Upper lobe of left lung (tissue), 6 donors: ENCODE measurements at regions not wholly inside any gene's neighbourhood (a gene's known extent, or its start where the extent isn't known, plus 50 kb on each side); places are given as distances from the start of the nearest gene placed in this dataset.
"Not testable (repeated sequence)": the region's sequence is repeated elsewhere in the genome, so short reads cannot be mapped to it uniquely, and the experiment has no call there.

Experiments
- ATAC-seq, 2 donors: fragments of 200-7000 bp; cut with Tn5 transposase; one replicate each; pipeline ENCODE4 v1.9.1; 2022; ENCODE audit warnings: mild to moderate bottlenecking in 2 of 2, moderate library complexity in 2 of 2; ENCODE audit not compliant: low FRiP score in 2 of 2
- DNase-seq, 2 donors: peaks; one replicate each; pipeline ENCODE4 v3.0.0-alpha.2; 2019 to 2020
- H3K27ac ChIP-seq, 4 donors: fragments of 200-600 bp; sonication (generic); one replicate each; pipeline ENCODE4 v1.5.1; 2016 to 2019
- H3K27me3 ChIP-seq, 4 donors: fragments of 200-600 bp; sonication (generic); one replicate each; pipeline ENCODE4 v1.5.1; 2017 to 2019
- H3K36me3 ChIP-seq, 4 donors: fragments of 200-600 bp; sonication (generic); one replicate each; pipeline ENCODE4 v1.5.1; 2016 to 2019
- H3K4me1 ChIP-seq, 4 donors: fragments of 200-600 bp; sonication (generic); one replicate each; pipeline ENCODE4 v1.5.1; 2018 to 2019
- H3K4me3 ChIP-seq, 4 donors: fragments of 200-600 bp; sonication (generic); one replicate each; pipeline ENCODE4 v1.5.1; 2017 to 2019; ENCODE audit warnings: mild to moderate bottlenecking in 2 of 4, moderate library complexity in 1 of 4
- H3K9me3 ChIP-seq, 4 donors: fragments of 200-600 bp; sonication (generic); one replicate each; pipeline ENCODE4 v1.5.1; 2018 to 2019
- EP300 ChIP-seq, 4 donors: sonication (generic); formaldehyde crosslinking; IDR thresholded peaks; one replicate each; pipeline ENCODE4 v1.5.1; 2017; ENCODE audit warnings: antibody characterized with exemption in 4 of 4, control low read depth in 2 of 4
- POLR2A ChIP-seq, 4 donors: fragments of 450-650 bp; IDR thresholded peaks; one replicate each; pipeline ENCODE4 v1.5.1; 2016 to 2017; ENCODE audit warnings: antibody characterized with exemption in 4 of 4, mild to moderate bottlenecking in 2 of 4
- POLR2AphosphoS5 ChIP-seq, 2 donors: sonication (generic); formaldehyde crosslinking; IDR thresholded peaks; one replicate each; pipeline ENCODE4 v1.5.1; 2017; ENCODE audit warnings: antibody characterized with exemption in 2 of 2
- WGBS, 2 donors: methylation state at CpG; one replicate each; pipeline ENCODE4 v1.1.5; 2017 to 2018; 5-methylcytosine and 5-hydroxymethylcytosine counted together
- TF ChIP-seq, protein P1 (sequence below), 6 experiments: fragments of 450-650 bp in 4 of 6; fragments of 200-600 bp in 2 of 6; sonication (generic) in 2 of 6; IDR thresholded peaks; one replicate each; pipeline ENCODE4 v1.5.1; 2016 to 2019; ENCODE audit warnings: antibody characterized with exemption in 6 of 6
- donor health status: DM: no; HTN: no; CAD: no; lungs with moderate emphysema.
- donor health status: DM: no; HTN: yes; CAD: no; lungs with severe emphysema.

- TF ChIP-seq EP300 (IDR thresholded peaks at IDR 0.05) (no peak), POLR2AphosphoS5 (IDR thresholded peaks at IDR 0.05) (no peak)
- Histone ChIP-seq H3K36me3 (no peaks in the 10 kb centered on the region), H3K9me3 (no peaks in the 10 kb centered on the region), H3K27ac (no peak overlapping the region), H3K4me1 (no peaks in the 10 kb centered on the region), H3K27me3 (no peaks in the 10 kb centered on the region), H3K4me3 (no peak overlapping the region)
- WGBS, 2 donors, result 57 to 62% methylated on average over 3 of the region's 3 CpGs
- no peak for ATAC-seq
- no peak for DNase-seq
Measured at GRCh38 chr4:169840554-169840953, 82.8 kb upstream of the HPF1 start.

GRCh38 chr4:169828329-169828728, 70.6 kb upstream of the HPF1 start:
- WGBS, 2 donors, result 92 to 96% methylated on average over 5 of the region's 29 CpGs
- H3K9me3 ChIP-seq, H3K4me3 ChIP-seq, H3K4me1 ChIP-seq, H3K36me3 ChIP-seq, ATAC-seq, H3K27me3 ChIP-seq, H3K27ac ChIP-seq: not testable (repeated sequence)
- DNase-seq, result peak in 1 of 2 donors; percentile 57

DNA sequence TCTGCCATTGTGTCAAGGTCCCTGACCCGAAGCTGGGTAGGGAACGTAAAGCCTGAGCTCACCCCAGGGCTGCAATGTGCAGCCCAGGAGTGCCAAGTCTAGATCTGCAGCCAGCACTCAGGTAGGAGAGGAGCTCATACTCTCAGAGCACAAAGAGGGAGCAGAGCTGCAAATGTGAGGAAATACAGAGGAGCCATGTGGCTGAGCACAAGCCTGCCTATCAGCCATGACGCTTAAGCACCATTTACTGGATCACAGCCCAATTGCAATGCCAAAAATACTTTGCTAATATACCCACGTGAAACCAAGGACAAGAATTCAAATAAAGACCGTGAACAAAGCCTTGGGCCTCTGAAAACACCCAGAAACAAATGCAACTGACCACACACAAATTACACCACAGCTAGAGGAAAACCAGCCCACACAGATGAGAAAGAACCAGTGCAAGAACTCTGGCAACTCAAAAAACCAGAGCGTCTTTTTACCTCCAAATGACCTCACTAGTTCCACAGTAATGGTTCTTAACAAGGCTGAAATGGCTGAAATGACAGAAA, 69.0 kb upstream of the HPF1 start:
- H3K4me3 ChIP-seq, result no peak overlapping the region
- no peaks in the 10 kb centered on the region for H3K4me1 ChIP-seq
- no peaks in the 10 kb centered on the region for H3K27me3 ChIP-seq
- no peak for DNase-seq
- no peak overlapping the region for H3K27ac ChIP-seq
- TF ChIP-seq, protein P1, sequence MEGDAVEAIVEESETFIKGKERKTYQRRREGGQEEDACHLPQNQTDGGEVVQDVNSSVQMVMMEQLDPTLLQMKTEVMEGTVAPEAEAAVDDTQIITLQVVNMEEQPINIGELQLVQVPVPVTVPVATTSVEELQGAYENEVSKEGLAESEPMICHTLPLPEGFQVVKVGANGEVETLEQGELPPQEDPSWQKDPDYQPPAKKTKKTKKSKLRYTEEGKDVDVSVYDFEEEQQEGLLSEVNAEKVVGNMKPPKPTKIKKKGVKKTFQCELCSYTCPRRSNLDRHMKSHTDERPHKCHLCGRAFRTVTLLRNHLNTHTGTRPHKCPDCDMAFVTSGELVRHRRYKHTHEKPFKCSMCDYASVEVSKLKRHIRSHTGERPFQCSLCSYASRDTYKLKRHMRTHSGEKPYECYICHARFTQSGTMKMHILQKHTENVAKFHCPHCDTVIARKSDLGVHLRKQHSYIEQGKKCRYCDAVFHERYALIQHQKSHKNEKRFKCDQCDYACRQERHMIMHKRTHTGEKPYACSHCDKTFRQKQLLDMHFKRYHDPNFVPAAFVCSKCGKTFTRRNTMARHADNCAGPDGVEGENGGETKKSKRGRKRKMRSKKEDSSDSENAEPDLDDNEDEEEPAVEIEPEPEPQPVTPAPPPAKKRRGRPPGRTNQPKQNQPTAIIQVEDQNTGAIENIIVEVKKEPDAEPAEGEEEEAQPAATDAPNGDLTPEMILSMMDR (IDR thresholded peaks at IDR 0.05), result no peak
- TF ChIP-seq POLR2AphosphoS5 (IDR thresholded peaks at IDR 0.05) (no peak), EP300 (IDR thresholded peaks at IDR 0.05) (no peak), POLR2A (IDR thresholded peaks at IDR 0.05) (no peak)
- no peaks in the 10 kb centered on the region for H3K36me3 ChIP-seq
- no peak for ATAC-seq
- 60 to 61% methylated on average over 4 to 6 of the region's 6 CpGs for WGBS, 2 donors
- H3K9me3 ChIP-seq, result peaks cover 0 to 4% (median 0%) of the 10 kb centered on the region in 4 donors

DNA sequence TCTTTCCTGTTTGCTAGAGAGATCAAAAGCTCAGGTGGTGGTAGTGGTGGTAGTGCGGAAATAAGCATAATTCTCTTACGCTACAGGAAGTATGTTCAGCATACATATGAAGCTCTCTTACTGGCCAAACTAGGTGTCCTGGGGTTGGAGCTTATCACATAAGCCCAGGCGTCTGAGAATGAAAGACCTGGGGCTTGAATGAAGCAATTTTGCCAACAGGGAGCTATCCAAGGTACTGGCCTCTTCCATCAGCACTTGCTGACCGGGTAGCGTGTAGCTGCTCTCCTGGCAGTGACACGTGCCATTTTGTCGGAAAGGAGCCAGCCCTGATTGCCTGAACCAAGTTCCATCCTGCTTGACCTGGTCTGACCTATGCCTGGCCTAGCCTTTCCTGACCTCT, 65.9 kb upstream of the HPF1 start:
- no peak overlapping the region for H3K4me3 ChIP-seq
- peak in 1 of 2 donors; percentile 51 for ATAC-seq
- H3K9me3 ChIP-seq, result peaks cover 0 to 4% (median 0%) of the 10 kb centered on the region in 4 donors
- no peaks in the 10 kb centered on the region for H3K4me1 ChIP-seq
- 17 to 23% methylated on average over 5 to 7 of the region's 7 CpGs for WGBS, 2 donors
- H3K27ac ChIP-seq, result no peak overlapping the region
- TF ChIP-seq POLR2AphosphoS5 (IDR thresholded peaks at IDR 0.05) (no peak), EP300 (IDR thresholded peaks at IDR 0.05) (no peak), POLR2A (IDR thresholded peaks at IDR 0.05) (no peak)
- TF ChIP-seq, protein P1 (IDR thresholded peaks at IDR 0.05), result no peak
- H3K27me3 ChIP-seq, result no peaks in the 10 kb centered on the region
- no peaks in the 10 kb centered on the region for H3K36me3 ChIP-seq
- peak in 1 of 2 donors; percentile 24 for DNase-seq

DNA sequence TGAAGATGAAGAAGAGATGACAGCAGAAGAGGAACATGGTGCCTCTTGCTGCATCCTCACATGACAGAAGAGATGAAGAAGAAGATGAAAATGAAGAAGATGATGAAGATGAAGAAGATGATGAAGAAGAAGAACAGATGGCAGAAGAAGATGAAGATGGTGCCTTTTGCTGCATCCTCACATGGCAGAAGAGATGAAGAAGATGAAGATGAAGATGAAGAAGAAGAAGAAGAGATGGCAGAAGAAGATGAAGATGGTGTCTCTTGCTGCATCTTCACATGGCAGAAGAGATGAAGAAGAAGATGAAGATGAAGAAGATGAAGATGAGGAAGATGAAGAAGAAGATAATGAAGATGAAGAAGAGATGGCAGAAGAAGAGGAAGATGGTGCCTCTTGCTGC, 63.7 kb upstream of the HPF1 start:
- DNase-seq, result no peak
- Histone ChIP-seq H3K4me1 (no peaks in the 10 kb centered on the region), H3K27ac (no peak overlapping the region)

More for the DNA sequence above, 63.7 kb upstream of the HPF1 start:
- TF ChIP-seq POLR2A (IDR thresholded peaks at IDR 0.05) (no peak), EP300 (IDR thresholded peaks at IDR 0.05) (no peak), POLR2AphosphoS5 (IDR thresholded peaks at IDR 0.05) (no peak)
- TF ChIP-seq, protein P1 (IDR thresholded peaks at IDR 0.05), result no peak
- Histone ChIP-seq H3K4me3 (no peak overlapping the region), H3K27me3 (no peaks in the 10 kb centered on the region), H3K9me3 (no peaks in the 10 kb centered on the region), H3K36me3 (no peaks in the 10 kb centered on the region)
- no peak for ATAC-seq
